ENCODE measurements at regions not wholly inside any gene's neighbourhood (a gene's known extent, or its start where the extent isn't known, plus 50 kb on each side); places are given as distances from the start of the nearest gene placed in this dataset.

GRCh38 chr12:30835216-30835615 is 80.5 kb upstream of the CAPRIN2 start:
- TF ChIP-seq CTCF (IDR thresholded peaks at IDR 0.05; ENCODE audit: insufficient read depth in 1 of 2, low read depth in 1 of 2, low read length in 1 of 2, severe bottlenecking in 1 of 2, unreplicated experiment in 1 of 2) = no peak
- Mint-ChIP-seq H3K4me1 (ENCODE audit: low read depth, unreplicated experiment) (no peaks in the 10 kb centered on the region), H3K36me3 (ENCODE audit: insufficient read depth, unreplicated experiment) (no peaks in the 10 kb centered on the region), H3K9me3 (ENCODE audit: unreplicated experiment) (no peaks in the 10 kb centered on the region), H3K27me3 (ENCODE audit: insufficient read depth, unreplicated experiment) (peaks cover 29% of the 10 kb centered on the region), H3K27ac (ENCODE audit: unreplicated experiment) (no peak overlapping the region), H3K4me3 (ENCODE audit: unreplicated experiment) (no peak overlapping the region)
- Histone ChIP-seq H3K4me1 (no peaks in the 10 kb centered on the region), H3K9me3 (no peaks in the 10 kb centered on the region), H3K4me3 (ENCODE audit: low read depth, low read length) (no peak overlapping the region), H3K27me3 (replicated peaks; ENCODE audit: control insufficient read depth, insufficient read depth, low read length) (no peaks in the 10 kb centered on the region; the same call in 1 of the 2 replicates), H3K36me3 (ENCODE audit: control insufficient read depth, insufficient read depth, low read length) (no peaks in the 10 kb centered on the region)
- intact Hi-C loops (cut with micrococcal nuclease; ENCODE audit: unreplicated experiment) = no loop called here
- ChIA-PET CTCF (no interaction called here), POLR2A (no interaction called here)
- no peak for DNase-seq
- BruUV-seq (replicated peaks) = no TSS peak

- intact Hi-C loops (cut with micrococcal nuclease; ENCODE audit: unreplicated experiment) = no loop called here
- H3K36me3 ChIP-seq (ENCODE audit: control insufficient read depth, insufficient read depth, low read length) = no peaks in the 10 kb centered on the region
- TF ChIP-seq CTCF (IDR thresholded peaks at IDR 0.05; ENCODE audit: insufficient read depth in 1 of 2, low read depth in 1 of 2, low read length in 1 of 2, severe bottlenecking in 1 of 2, unreplicated experiment in 1 of 2) = no peak
- no peak for DNase-seq
- Mint-ChIP-seq H3K4me3 (ENCODE audit: unreplicated experiment) (no peak overlapping the region), H3K4me1 (ENCODE audit: low read depth, unreplicated experiment) (no peaks in the 10 kb centered on the region), H3K27me3 (ENCODE audit: insufficient read depth, unreplicated experiment) (peaks cover 20% of the 10 kb centered on the region), H3K9me3 (ENCODE audit: unreplicated experiment) (no peaks in the 10 kb centered on the region), H3K36me3 (ENCODE audit: insufficient read depth, unreplicated experiment) (no peaks in the 10 kb centered on the region), H3K27ac (ENCODE audit: unreplicated experiment) (no peak overlapping the region)
- POLR2A ChIA-PET = no interaction called here
- CTCF ChIA-PET = interaction anchor here (0.5 kb wide), 1 partner anchor 17 kb away, joined by 3 read pairs; no protein-coding TSS in a partner anchor
- no peaks in the 10 kb centered on the region for H3K4me1 ChIP-seq
- no peak overlapping the region for H3K4me3 ChIP-seq (ENCODE audit: low read depth, low read length)
- no peaks in the 10 kb centered on the region for H3K9me3 ChIP-seq
- BruUV-seq (replicated peaks) = no TSS peak
- no peaks in the 10 kb centered on the region; the same call in 1 of the 2 replicates for H3K27me3 ChIP-seq (replicated peaks; ENCODE audit: control insufficient read depth, insufficient read depth, low read length)
Measured at GRCh38 chr12:30830751-30831150, 76.0 kb upstream of the CAPRIN2 start.

GRCh38 chr12:30829876-30830275 is 75.1 kb upstream of the CAPRIN2 start:
- H3K4me1 Mint-ChIP-seq (ENCODE audit: low read depth, unreplicated experiment) = no peaks in the 10 kb centered on the region
- no TSS peak for BruUV-seq (replicated peaks)
- peaks cover 17% of the 10 kb centered on the region for H3K27me3 Mint-ChIP-seq (ENCODE audit: insufficient read depth, unreplicated experiment)
- intact Hi-C loops (cut with micrococcal nuclease; ENCODE audit: unreplicated experiment) = no loop called here
- no peak for DNase-seq
- H3K4me1 ChIP-seq = no peaks in the 10 kb centered on the region
- POLR2A ChIA-PET = no interaction called here
- H3K36me3 ChIP-seq (ENCODE audit: control insufficient read depth, insufficient read depth, low read length) = no peaks in the 10 kb centered on the region
- H3K36me3 Mint-ChIP-seq (ENCODE audit: insufficient read depth, unreplicated experiment) = no peaks in the 10 kb centered on the region
- no peaks in the 10 kb centered on the region for H3K9me3 Mint-ChIP-seq (ENCODE audit: unreplicated experiment)
- no peak overlapping the region for H3K4me3 Mint-ChIP-seq (ENCODE audit: unreplicated experiment)
- no peak overlapping the region for H3K27ac Mint-ChIP-seq (ENCODE audit: unreplicated experiment)
- CTCF ChIA-PET = no interaction called here
- H3K9me3 ChIP-seq = no peaks in the 10 kb centered on the region
- no peak for TF ChIP-seq CTCF (IDR thresholded peaks at IDR 0.05; ENCODE audit: insufficient read depth in 1 of 2, low read depth in 1 of 2, low read length in 1 of 2, severe bottlenecking in 1 of 2, unreplicated experiment in 1 of 2)
- no peaks in the 10 kb centered on the region; the same call in 1 of the 2 replicates for H3K27me3 ChIP-seq (replicated peaks; ENCODE audit: control insufficient read depth, insufficient read depth, low read length)
- no peak overlapping the region for H3K4me3 ChIP-seq (ENCODE audit: low read depth, low read length)
